Mesendoderm (in vitro differentiated cells): ENCODE measurements at regions not wholly inside any gene's neighbourhood (a gene's known extent, or its start where the extent isn't known, plus 50 kb on each side); places are given as distances from the start of the nearest gene placed in this dataset.

Source experiments
- DNase-seq: peaks from one replicate; pipeline ENCODE4 v3.0.0; 2013
- H2AK5ac ChIP-seq: 2 replicates; pipeline ENCODE4 v1.6.1; 2013; ENCODE audit warnings: low read length, inconsistent platforms
- H2BK120ac ChIP-seq: 2 replicates; pipeline ENCODE4 v1.6.1; 2013; ENCODE audit warnings: low read depth, mild to moderate bottlenecking, low read length, moderate library complexity, mixed read lengths
- H2BK15ac ChIP-seq: replicated peaks from 2 replicates; pipeline ENCODE4 v1.6.1; 2013; ENCODE audit warnings: low read depth, mild to moderate bottlenecking, moderate library complexity
- H2BK5ac ChIP-seq: 2 replicates; pipeline ENCODE4 v1.6.1; 2013; ENCODE audit warnings: low read length, inconsistent platforms
- H3K18ac ChIP-seq: 2 replicates; pipeline ENCODE4 v1.6.1; 2013; ENCODE audit warnings: mild to moderate bottlenecking, low read length, mixed read lengths
- H3K23ac ChIP-seq: one replicate; pipeline ENCODE4 v1.6.1; 2013; ENCODE audit warnings: low read length
- H3K27ac ChIP-seq: 2 replicates; pipeline ENCODE4 v1.5.1; 2013; ENCODE audit warnings: low read depth, mild to moderate bottlenecking, inconsistent platforms, low read length, moderate library complexity
- H3K27me3 ChIP-seq: 2 replicates; pipeline ENCODE4 v1.6.1; 2013; ENCODE audit warnings: low read length, control low read depth, mild to moderate bottlenecking, inconsistent platforms; ENCODE audit not compliant: insufficient read depth, poor library complexity
- H3K36me3 ChIP-seq: 2 replicates; pipeline ENCODE4 v1.6.1; 2013; ENCODE audit warnings: low read length, inconsistent platforms; ENCODE audit not compliant: control insufficient read depth, insufficient read depth
- H3K4ac ChIP-seq: one replicate; pipeline ENCODE4 v1.6.1; 2013; ENCODE audit warnings: low read depth, mild to moderate bottlenecking, low read length, moderate library complexity
- H3K4me1 ChIP-seq: 2 replicates; pipeline ENCODE4 v1.6.1; 2013; ENCODE audit warnings: low read depth, low read length, inconsistent platforms; ENCODE audit not compliant: control insufficient read depth
- H3K4me2 ChIP-seq: 2 replicates; pipeline ENCODE4 v1.6.1; 2013; ENCODE audit warnings: low read length
- H3K4me3 ChIP-seq: 2 replicates; pipeline ENCODE4 v1.5.1; 2013; ENCODE audit warnings: mild to moderate bottlenecking, low read length
- H3K56ac ChIP-seq: one replicate; pipeline ENCODE4 v1.6.1; 2013; ENCODE audit warnings: low read length
- H3K79me1 ChIP-seq: 2 replicates; pipeline ENCODE4 v1.6.1; 2013; ENCODE audit warnings: low read length, inconsistent platforms
- H3K79me2 ChIP-seq: 2 replicates; pipeline ENCODE4 v1.6.1; 2013; ENCODE audit warnings: mild to moderate bottlenecking, low read length; ENCODE audit not compliant: control insufficient read depth, insufficient read depth
- H3K9ac ChIP-seq: 2 replicates; pipeline ENCODE4 v1.6.1; 2013; ENCODE audit warnings: low read length, inconsistent platforms
- H4K5ac ChIP-seq: one replicate; pipeline ENCODE4 v1.6.1; 2013; ENCODE audit warnings: low read length
- H4K8ac ChIP-seq: one replicate; pipeline ENCODE4 v1.6.1; 2013; ENCODE audit warnings: low read depth, mild to moderate bottlenecking, control low read depth, low read length, moderate library complexity
- WGBS: extraction: QIAGEN DNeasy Blood & Tissue Kit; methylation state at CpG from one replicate; pipeline ENCODE4 v1.1.7; 2013; ENCODE audit warnings: low lambda C conversion rate, missing lambda C conversion rate; ENCODE audit not compliant: insufficient coverage; ENCODE audit errors: extremely low coverage; 5-methylcytosine and 5-hydroxymethylcytosine counted together

- Histone ChIP-seq H3K27ac (no peak overlapping the region), H2BK120ac (no peak overlapping the region), H3K27me3 (no peaks in the 10 kb centered on the region), H3K56ac (no peak overlapping the region), H3K4me1 (peaks cover 3% of the 10 kb centered on the region), H3K36me3 (no peaks in the 10 kb centered on the region), H4K5ac (no peak overlapping the region), H3K4ac (no peak overlapping the region), H2BK15ac (no peak overlapping the region), H3K9ac (no peak overlapping the region), H2BK5ac (no peak overlapping the region), H3K79me2 (no peaks in the 10 kb centered on the region), H3K23ac (no peak overlapping the region), H2AK5ac (no peak overlapping the region), H3K4me3 (no peak overlapping the region), H4K8ac (no peak overlapping the region), H3K18ac (no peak overlapping the region), H3K4me2 (no peak overlapping the region), H3K79me1 (no peaks in the 10 kb centered on the region)
- no CpG with 5 or more reads among the region's 1 CpG for WGBS
- DNase-seq, result no peak
These were observed 544.6 kb upstream of the LMCD1 start for GRCh38 chr3:7957024-7957423.

DNA sequence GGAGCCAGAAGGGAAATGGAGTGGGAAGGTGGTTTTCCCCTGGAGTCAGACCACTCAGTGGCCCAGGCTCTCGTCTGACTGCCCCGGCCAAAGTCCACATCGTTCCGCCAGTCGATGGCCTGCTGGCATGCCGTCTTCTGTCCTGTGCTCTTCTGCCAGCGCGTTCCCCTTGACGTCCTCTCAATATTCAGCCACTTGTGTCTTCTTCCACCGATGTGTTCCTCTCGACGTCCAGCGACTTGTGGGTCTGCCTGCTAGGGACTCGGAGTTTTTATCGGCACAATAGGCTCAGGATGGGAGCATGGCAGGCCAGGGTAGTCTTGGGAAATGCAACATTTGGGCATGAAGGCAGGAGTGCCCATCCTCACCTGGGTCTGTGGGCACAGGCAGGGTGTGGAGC, 542.5 kb upstream of the LMCD1 start:
- Histone ChIP-seq H3K4me3 (no peak overlapping the region), H3K27me3 (no peaks in the 10 kb centered on the region), H3K56ac (no peak overlapping the region), H2BK5ac (no peak overlapping the region), H3K79me1 (no peaks in the 10 kb centered on the region), H3K36me3 (no peaks in the 10 kb centered on the region), H3K4me2 (no peak overlapping the region), H3K27ac (no peak overlapping the region), H3K18ac (no peak overlapping the region), H3K23ac (no peak overlapping the region), H3K4ac (no peak overlapping the region), H4K8ac (no peak overlapping the region), H3K4me1 (peaks cover 3% of the 10 kb centered on the region), H4K5ac (no peak overlapping the region), H3K79me2 (no peaks in the 10 kb centered on the region), H2BK120ac (no peak overlapping the region), H2BK15ac (no peak overlapping the region), H2AK5ac (no peak overlapping the region), H3K9ac (no peak overlapping the region)
- no peak for DNase-seq
- WGBS, result no CpG with 5 or more reads among the region's 15 CpGs

GRCh38 chr3:7960601-7961000, 541.0 kb upstream of the LMCD1 start:
- Histone ChIP-seq H3K4ac (no peak overlapping the region), H3K18ac (no peak overlapping the region)
- WGBS, result no CpG with 5 or more reads among the region's 4 CpGs

GRCh38 chr3:7962301-7962700, 539.3 kb upstream of the LMCD1 start:
- H3K79me1 ChIP-seq, result no peaks in the 10 kb centered on the region
- no peak overlapping the region for H2BK120ac ChIP-seq
- no peak overlapping the region for H4K5ac ChIP-seq
- no peak for DNase-seq
- no peak overlapping the region for H2BK5ac ChIP-seq
- no peak overlapping the region for H3K27ac ChIP-seq
- H3K27me3 ChIP-seq, result no peaks in the 10 kb centered on the region
- H4K8ac ChIP-seq, result no peak overlapping the region
- H3K56ac ChIP-seq, result no peak overlapping the region
- H3K4me2 ChIP-seq, result no peak overlapping the region
- no peak overlapping the region for H2BK15ac ChIP-seq
- H3K4ac ChIP-seq, result no peak overlapping the region
- H3K4me3 ChIP-seq, result no peak overlapping the region
- H3K23ac ChIP-seq, result no peak overlapping the region
- H3K36me3 ChIP-seq, result no peaks in the 10 kb centered on the region
- H3K4me1 ChIP-seq, result no peaks in the 10 kb centered on the region
- no peak overlapping the region for H3K18ac ChIP-seq
- no peak overlapping the region for H3K9ac ChIP-seq
- no peaks in the 10 kb centered on the region for H3K79me2 ChIP-seq
- no CpG with 5 or more reads among the region's 3 CpGs for WGBS
- H2AK5ac ChIP-seq, result no peak overlapping the region

More at GRCh38 chr3:7960601-7961000, 541.0 kb upstream of the LMCD1 start:
- Histone ChIP-seq H3K36me3 (no peaks in the 10 kb centered on the region), H3K27me3 (no peaks in the 10 kb centered on the region), H4K5ac (no peak overlapping the region), H3K79me1 (no peaks in the 10 kb centered on the region), H3K56ac (no peak overlapping the region), H2BK120ac (no peak overlapping the region), H3K9ac (no peak overlapping the region), H3K79me2 (no peaks in the 10 kb centered on the region), H3K4me1 (no peaks in the 10 kb centered on the region), H3K27ac (no peak overlapping the region), H3K4me3 (no peak overlapping the region), H3K4me2 (no peak overlapping the region), H2BK15ac (no peak overlapping the region), H3K23ac (no peak overlapping the region), H2BK5ac (no peak overlapping the region), H2AK5ac (no peak overlapping the region), H4K8ac (no peak overlapping the region)
- no peak for DNase-seq

GRCh38 chr3:7964899-7965298, 536.7 kb upstream of the LMCD1 start:
- Histone ChIP-seq H3K79me1 (no peaks in the 10 kb centered on the region), H3K27me3 (no peaks in the 10 kb centered on the region), H2BK15ac (no peak overlapping the region), H3K4me2 (no peak overlapping the region), H4K5ac (no peak overlapping the region), H3K9ac (no peak overlapping the region), H3K4ac (no peak overlapping the region), H3K36me3 (no peaks in the 10 kb centered on the region), H4K8ac (no peak overlapping the region), H3K4me1 (no peaks in the 10 kb centered on the region), H3K79me2 (no peaks in the 10 kb centered on the region), H3K27ac (no peak overlapping the region), H3K23ac (no peak overlapping the region), H3K4me3 (no peak overlapping the region), H3K56ac (no peak overlapping the region), H2BK5ac (no peak overlapping the region), H2BK120ac (no peak overlapping the region), H2AK5ac (no peak overlapping the region), H3K18ac (no peak overlapping the region)
- DNase-seq, result peak; percentile 32
- no CpG with 5 or more reads among the region's 2 CpGs for WGBS

GRCh38 chr3:7973006-7973405, 528.6 kb upstream of the LMCD1 start:
- no peak overlapping the region for H2AK5ac ChIP-seq
- H3K4me2 ChIP-seq, result no peak overlapping the region
- no peaks in the 10 kb centered on the region for H3K36me3 ChIP-seq
- no peaks in the 10 kb centered on the region for H3K4me1 ChIP-seq
- H2BK120ac ChIP-seq, result no peak overlapping the region
- WGBS, result no CpG with 5 or more reads among the region's 1 CpG
- no peak overlapping the region for H3K4me3 ChIP-seq
- no peak overlapping the region for H2BK5ac ChIP-seq
- H3K9ac ChIP-seq, result no peak overlapping the region
- H3K23ac ChIP-seq, result no peak overlapping the region
- H3K4ac ChIP-seq, result no peak overlapping the region
- no peaks in the 10 kb centered on the region for H3K79me1 ChIP-seq
- no peak overlapping the region for H3K18ac ChIP-seq
- H4K8ac ChIP-seq, result no peak overlapping the region
- DNase-seq, result no peak
- H4K5ac ChIP-seq, result no peak overlapping the region
- no peaks in the 10 kb centered on the region for H3K27me3 ChIP-seq
- no peak overlapping the region for H3K56ac ChIP-seq
- H3K79me2 ChIP-seq, result no peaks in the 10 kb centered on the region
- H2BK15ac ChIP-seq, result no peak overlapping the region
- H3K27ac ChIP-seq, result no peak overlapping the region
